NCI-H1105 treated with DMSO at 0.1 percent for 48 hours (cell line): ENCODE measurements at regions not wholly inside any gene's neighbourhood (a gene's known extent, or its start where the extent isn't known, plus 50 kb on each side); places are given as distances from the start of the nearest gene placed in this dataset.
"Not testable (repeated sequence)": the region's sequence is repeated elsewhere in the genome, so short reads cannot be mapped to it uniquely, and the experiment has no call there.

Source experiments
- DNase-seq: peaks from one replicate; lab custom pipeline; 2025; lab: John Stamatoyannopoulos, UW

DNA sequence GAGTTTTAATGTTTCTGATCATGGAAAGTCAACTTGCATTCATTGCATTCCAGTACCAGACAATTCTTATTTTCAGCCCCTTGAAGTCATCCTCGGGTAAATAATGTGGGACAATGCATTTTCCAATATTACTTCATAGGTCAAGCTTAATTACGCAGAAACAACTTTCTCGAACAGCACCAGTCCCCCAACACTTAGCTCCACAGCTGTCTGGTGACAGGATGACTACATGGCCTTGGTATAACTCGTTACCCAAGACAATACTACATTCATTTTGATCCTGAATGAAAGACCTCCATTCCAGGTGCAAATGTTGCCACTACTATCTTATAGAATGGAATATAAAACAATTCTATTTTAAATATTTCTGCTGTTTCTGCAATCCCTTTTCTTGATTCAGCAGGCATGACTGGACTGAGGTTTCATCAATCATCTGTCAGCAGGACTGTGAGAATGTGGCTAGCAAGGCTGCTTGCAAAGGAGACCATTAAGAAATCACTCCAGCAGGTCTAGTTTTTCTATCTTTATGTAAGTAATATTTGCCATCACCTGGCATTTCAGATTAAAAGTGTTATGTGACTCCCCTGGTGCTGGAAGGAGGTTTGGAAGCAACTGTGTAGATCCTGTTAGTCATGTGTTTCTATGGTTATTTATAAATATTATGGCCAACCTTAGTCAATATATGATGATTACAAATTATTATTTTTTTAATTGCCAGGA is 147.9 kb downstream of the HAO1 start:
- no peak for DNase-seq

DNA sequence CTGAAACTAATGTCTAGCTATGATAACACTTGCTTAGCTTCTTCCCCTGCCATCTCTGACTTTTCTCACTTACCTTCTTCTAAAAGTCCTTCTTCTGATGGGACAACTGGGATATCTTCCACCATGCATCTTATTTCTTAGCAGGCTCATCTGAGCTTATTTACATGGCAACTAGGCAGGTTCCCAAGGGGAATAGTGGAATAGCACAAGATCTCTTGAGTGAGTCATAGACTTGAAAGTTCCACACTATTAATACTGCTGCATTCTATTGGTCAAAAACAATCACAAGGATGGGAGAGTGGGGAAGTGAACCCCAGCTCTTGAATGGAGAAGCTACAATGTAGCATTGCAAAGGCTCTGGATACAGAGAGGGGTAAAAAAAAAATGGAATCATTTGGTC is 142.1 kb downstream of the HAO1 start:
- DNase-seq, result no peak

DNA sequence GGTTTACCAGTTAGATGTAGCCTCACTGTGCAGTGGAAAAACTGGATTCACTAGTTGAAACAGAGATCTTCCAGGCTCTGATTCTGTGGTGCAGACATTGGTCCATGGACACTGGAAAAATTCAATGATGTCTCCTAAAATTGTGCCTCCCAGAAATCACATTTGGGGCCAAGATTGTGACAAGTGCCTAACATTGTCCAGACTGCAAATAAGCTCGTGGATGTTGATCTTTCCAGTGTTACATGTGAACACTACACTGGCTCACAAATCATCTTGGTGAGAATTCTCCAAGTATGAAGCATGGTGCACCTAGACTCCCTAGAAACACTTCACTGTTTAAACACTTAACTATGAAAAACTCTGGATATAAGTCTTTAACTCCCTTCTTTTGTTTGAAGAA is 140.4 kb downstream of the HAO1 start:
- DNase-seq, result no peak

DNA sequence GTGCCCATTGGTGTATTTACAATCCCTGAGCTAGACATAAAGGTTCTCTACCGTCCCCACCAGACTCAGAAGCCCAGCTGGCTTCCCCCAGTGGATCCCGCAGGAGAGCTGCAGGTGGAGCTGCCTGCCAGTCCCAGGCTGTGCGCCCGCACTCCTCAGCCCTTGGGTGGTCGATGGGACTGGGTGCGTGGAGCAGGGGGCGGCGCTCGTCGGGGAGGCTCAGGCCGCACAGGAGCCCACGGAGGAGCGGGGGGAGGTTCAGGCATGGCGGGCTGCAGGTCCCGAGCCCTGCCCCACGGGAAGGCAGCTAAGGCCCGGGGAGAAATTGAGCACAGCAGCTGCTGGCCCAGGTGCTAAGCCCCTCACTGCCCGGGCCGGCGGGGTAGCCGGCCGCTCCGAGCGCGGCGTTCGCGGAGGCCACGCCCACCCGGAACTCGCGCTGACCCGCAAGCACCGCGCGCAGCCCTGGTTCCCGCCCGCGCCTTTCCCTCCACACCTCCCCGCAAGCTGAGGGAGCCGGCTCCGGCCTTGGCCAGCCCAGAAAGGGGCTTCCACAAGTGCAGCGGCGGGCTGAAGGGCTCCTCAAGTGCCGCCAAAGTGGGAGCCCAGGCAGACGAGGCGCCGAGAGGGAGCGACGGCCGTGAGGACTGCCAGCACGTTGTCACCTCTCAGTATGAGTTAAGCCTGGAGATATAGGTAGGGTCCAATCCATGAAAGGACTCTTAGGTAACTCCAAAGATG is 136.7 kb downstream of the HAO1 start:
- DNase-seq, result not testable (repeated sequence)

DNA sequence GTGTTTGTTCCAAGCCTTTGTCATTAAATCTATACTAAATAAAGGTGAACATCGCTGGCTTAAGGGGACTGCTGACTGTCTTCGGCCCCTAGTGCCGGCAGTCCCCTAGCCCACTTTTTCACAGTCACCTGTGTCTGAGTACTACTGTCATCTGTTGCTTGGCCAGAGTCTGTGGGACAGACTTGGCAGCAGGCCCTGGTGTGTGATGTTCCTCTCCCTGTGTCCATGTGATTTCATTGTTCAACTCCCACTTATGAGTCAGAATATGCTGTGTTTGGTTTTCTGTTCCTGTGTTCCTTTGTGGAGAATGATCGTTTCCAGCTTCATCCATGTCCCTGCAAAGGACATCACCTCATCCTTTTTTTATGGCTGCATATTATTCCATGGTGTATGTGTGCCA is 133.4 kb downstream of the HAO1 start:
- no peak for DNase-seq

DNA sequence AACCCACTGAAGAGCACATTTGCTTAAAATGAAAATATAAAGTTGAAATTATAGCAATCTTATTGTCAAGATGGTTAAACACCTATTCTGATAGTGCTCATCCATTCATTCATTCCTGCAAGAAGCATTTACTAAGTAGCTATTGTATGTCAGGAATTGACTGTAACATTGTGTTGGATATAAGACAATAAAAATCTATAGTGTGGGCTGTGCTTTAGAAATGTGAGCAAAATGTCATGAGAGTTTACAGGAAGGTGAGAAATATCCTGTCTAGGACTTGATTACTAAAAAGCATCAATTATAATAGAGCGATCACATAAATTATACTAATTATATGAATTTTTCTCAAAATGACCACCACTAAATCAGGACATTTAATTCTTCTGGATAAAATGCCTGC is 123.0 kb downstream of the HAO1 start:
- DNase-seq, result no peak

DNA sequence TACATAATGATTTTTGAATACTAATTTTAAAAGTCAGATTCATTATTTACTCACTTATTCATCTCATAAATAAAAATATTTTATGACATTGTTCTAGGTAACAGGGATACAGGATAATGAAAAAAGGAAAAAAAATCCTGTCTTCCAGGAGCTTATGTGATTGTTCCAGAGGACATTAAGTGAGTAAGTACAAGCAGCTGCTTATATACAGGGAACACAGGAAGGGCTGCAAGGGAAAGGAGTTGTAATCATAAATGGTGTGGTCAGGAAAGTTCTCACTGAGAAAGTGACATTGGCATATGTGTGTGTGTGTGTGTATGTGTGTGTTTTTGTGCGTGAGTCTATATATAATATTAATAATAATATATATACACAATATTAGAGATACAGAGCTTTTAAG is 121.8 kb downstream of the HAO1 start:
- no peak for DNase-seq

DNA sequence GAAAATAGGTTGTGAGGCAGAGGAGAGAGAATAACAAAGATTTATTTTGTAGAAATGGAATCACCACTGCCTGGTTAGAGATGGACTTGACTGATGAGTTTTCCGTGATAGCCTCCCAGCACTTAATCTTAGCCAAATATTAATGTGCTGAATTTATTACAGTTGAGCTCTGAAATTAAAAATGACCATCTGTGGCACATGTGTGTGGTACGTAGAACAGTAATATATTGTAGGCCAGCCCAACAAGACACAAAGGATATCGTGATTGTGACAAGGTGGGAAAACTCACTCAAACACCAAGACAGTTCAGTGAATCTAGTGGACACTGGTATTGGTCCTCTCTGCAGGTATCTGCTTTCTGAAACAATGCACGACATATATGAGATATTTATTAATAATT is 119.4 kb downstream of the HAO1 start:
- DNase-seq, result no peak

DNA sequence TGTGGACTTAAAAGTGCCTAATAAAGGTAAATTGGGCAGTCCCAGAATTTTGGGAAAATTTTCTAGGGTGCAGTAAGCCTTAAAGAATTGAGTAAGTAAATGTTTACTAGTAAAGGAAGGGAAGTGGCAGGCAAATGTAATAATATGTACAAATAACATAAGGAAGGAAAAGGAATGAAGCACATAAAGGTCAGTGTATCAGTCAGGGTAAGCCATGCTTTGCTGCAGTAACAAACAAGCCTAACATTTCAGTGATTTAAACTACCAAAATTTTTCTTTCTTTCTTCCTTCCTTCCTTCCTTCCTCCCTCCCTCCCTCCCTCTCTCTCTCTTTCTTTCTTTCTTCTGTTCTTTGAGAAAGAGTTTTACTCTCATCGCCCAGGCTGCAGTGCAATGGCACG is 117.5 kb downstream of the HAO1 start:
- no peak for DNase-seq

DNA sequence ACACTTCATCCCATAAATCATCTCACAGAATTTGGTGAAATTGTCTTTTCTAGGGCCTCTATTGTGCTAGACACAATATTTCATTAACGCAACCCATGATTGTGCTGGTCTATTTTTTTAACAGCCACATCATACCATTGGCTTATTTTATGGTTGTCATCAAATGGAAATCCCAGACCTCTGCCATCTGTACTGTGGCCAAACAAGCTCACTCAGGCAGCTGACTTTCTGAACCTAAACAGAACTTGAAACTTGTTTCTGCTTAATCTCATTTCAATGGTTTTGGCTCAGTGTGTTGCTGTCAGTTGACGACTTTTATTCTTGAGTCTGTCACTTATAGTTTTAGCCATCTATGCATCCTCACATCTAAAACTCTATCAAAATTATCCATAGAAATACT is 111.8 kb downstream of the HAO1 start:
- no peak for DNase-seq

DNA sequence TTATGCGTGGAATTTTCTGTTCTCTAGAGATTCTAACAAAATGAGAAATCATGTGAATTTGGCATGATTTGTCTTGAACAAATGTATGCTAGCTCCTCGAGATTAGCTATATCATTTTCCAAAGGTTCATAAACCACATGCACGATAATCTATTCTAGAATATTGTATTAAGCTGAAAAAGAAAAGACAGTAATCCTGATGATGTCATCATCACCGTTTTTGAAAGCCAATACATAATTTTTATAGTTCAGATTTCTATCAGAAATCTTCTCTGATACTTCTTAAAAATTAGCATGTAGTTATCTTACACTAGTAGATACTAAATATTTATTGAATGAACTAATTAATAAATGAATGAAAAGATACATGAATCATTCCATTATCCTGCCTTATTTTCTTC is 111.2 kb downstream of the HAO1 start:
- DNase-seq, result no peak

DNA sequence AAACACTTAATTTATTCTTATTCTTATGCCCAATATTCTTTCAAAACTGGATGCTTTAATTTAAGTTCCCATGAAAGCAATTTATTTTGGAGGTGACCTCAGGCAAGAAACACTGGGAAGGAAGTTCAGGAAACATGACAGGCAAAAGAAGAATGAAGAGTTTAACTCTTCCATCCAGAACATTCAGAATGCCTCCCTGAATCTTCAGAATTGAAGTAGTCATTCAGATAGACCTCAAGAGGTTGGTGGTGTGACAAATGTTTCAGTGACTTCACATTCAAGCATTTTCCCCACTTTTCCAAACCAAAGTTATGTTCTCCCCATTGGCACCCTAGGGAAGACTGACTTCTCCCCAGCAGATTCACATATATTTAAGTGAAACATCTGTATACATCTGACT is 110.5 kb downstream of the HAO1 start:
- no peak for DNase-seq
